SK-N-SH (cell line): ENCODE measurements at regions not wholly inside any gene's neighbourhood (a gene's known extent, or its start where the extent isn't known, plus 50 kb on each side); places are given as distances from the start of the nearest gene placed in this dataset.

Source experiments
- CTCF ChIA-PET: fragments of 300-600, 350-600 bp; formaldehyde crosslinking; extraction: SDS; loops from one replicate; lab custom pipeline; 2021; lab: Yijun Ruan, JAX
- POLR2A ChIA-PET: fragments of 350-600 bp; sonication (Branson Sonifier 250); formaldehyde crosslinking; extraction: SDS; loops from one replicate; lab custom pipeline; 2020; ENCODE audit warnings: antibody characterized with exemption, inconsistent platforms; lab: Yijun Ruan, JAX
- DNase-seq: peaks from one replicate; pipeline ENCODE4 v3.0.0; 2012
- H2AFZ ChIP-seq: fragments of 200-600 bp; sonication (generic); 2 replicates; pipeline ENCODE4 v1.8.1; 2016; ENCODE audit warnings: antibody characterized with exemption, mild to moderate bottlenecking, low read depth
- H3F3A ChIP-seq: fragments of 200-600 bp; sonication (generic); replicated peaks from 2 replicates; pipeline ENCODE3; 2016; ENCODE audit warnings: antibody characterized with exemption, mild to moderate bottlenecking; ENCODE audit not compliant: insufficient read depth
- H3K27ac ChIP-seq, 2 experiments: fragments of 200-500 bp in 1 of 2; fragments of 200-600 bp in 1 of 2; sonication (Bioruptor generic) in 1 of 2; sonication (generic), shearing (Covaris generic) in 1 of 2; 2 replicates each; pipeline versions ENCODE4 v1.5.1 to v1.6.1; 2014 to 2016; ENCODE audit warnings: low read depth in 2 of 2, inconsistent platforms in 1 of 2, low read length in 1 of 2, mild to moderate bottlenecking in 1 of 2, mixed read lengths in 1 of 2
- H3K27me3 ChIP-seq: fragments of 200-600 bp; sonication (generic), shearing (Covaris generic); 2 replicates; pipeline ENCODE4 v1.6.1; 2016; ENCODE audit warnings: mixed run types; ENCODE audit not compliant: insufficient read depth
- H3K36me3 ChIP-seq, 2 experiments: fragments of 200-500 bp in 1 of 2; fragments of 200-600 bp in 1 of 2; sonication (Bioruptor generic) in 1 of 2; sonication (generic) in 1 of 2; replicated peaks in 1 of 2; 2 replicates each; pipeline versions ENCODE3 to v1.5.1; 2014 to 2016; ENCODE audit warnings: low read length in 1 of 2, mild to moderate bottlenecking in 1 of 2; ENCODE audit not compliant: insufficient read depth in 2 of 2, control insufficient read depth in 1 of 2
- H3K4me1 ChIP-seq, 2 experiments: fragments of 200-500 bp in 1 of 2; fragments of 200-600 bp in 1 of 2; sonication (Bioruptor generic) in 1 of 2; sonication (generic), shearing (Covaris generic) in 1 of 2; 2 replicates each; pipeline versions ENCODE4 v1.5.1 to v1.6.1; 2014 to 2016; ENCODE audit warnings: low read depth in 1 of 2, low read length in 1 of 2, mixed run types in 1 of 2; ENCODE audit not compliant: insufficient read depth in 2 of 2, control insufficient read depth in 1 of 2
- H3K4me2 ChIP-seq: fragments of 200-600 bp; sonication (generic), shearing (Covaris generic); 2 replicates; pipeline ENCODE4 v1.6.1; 2017; ENCODE audit warnings: mixed run types
- H3K4me3 ChIP-seq, 2 experiments: fragments of 200-500 bp in 1 of 2; fragments of 200-600 bp in 1 of 2; sonication (Bioruptor generic) in 1 of 2; sonication (generic), shearing (Covaris generic) in 1 of 2; 2 replicates each; pipeline versions ENCODE4 v1.5.1 to v1.8.1; 2014 to 2016; ENCODE audit warnings: low read depth in 2 of 2, inconsistent platforms in 1 of 2, low read length in 1 of 2, mild to moderate bottlenecking in 1 of 2, mixed read lengths in 1 of 2, moderate library complexity in 1 of 2
- H3K79me2 ChIP-seq: fragments of 200-600 bp; sonication (generic); 2 replicates; pipeline ENCODE4 v1.8.1; 2017; ENCODE audit warnings: mild to moderate bottlenecking; ENCODE audit not compliant: insufficient read depth
- H3K9ac ChIP-seq: fragments of 200-600 bp; sonication (generic); 2 replicates; pipeline ENCODE4 v1.6.1; 2017; ENCODE audit warnings: mixed run types
- H3K9me2 ChIP-seq: fragments of 200-600 bp; sonication (generic); 2 replicates; pipeline ENCODE4 v1.6.1; 2017; ENCODE audit warnings: mixed run types
- H3K9me3 ChIP-seq: fragments of 200-600 bp; sonication (generic); 2 replicates; pipeline ENCODE4 v1.6.1; 2017; ENCODE audit warnings: mixed run types, mild to moderate bottlenecking, moderate library complexity
- H4K20me1 ChIP-seq: fragments of 200-600 bp; sonication (generic); 2 replicates; pipeline ENCODE4 v1.6.1; 2017; ENCODE audit warnings: mild to moderate bottlenecking, mixed run types; ENCODE audit not compliant: insufficient read depth
- ELF1 ChIP-seq: IDR thresholded peaks from 2 replicates; pipeline ENCODE4 v1.4.0; 2012
- EP300 ChIP-seq, 2 experiments: IDR thresholded peaks; 2 replicates each; pipeline versions ENCODE4 v1.4.0 to v1.6.1; 2012; ENCODE audit warnings: borderline replicate concordance in 1 of 2, low read depth in 1 of 2, low read length in 1 of 2
- EZH2phosphoT487 ChIP-seq: fragments of 200-600 bp; sonication (generic); IDR thresholded peaks from 2 replicates; pipeline ENCODE4 v1.6.1; 2017; ENCODE audit warnings: low read depth, mixed run types, mild to moderate bottlenecking, antibody characterized with exemption, moderate library complexity, borderline replicate concordance
- FOXJ3 ChIP-seq: sonication (generic); formaldehyde crosslinking; IDR thresholded peaks from 2 replicates; pipeline ENCODE4 v1.5.1; 2020; ENCODE audit warnings: mild to moderate bottlenecking, missing genetic modification reagents
- GABPA ChIP-seq: IDR thresholded peaks from 2 replicates; pipeline ENCODE4 v1.4.0; 2012; ENCODE audit warnings: low read depth, mild to moderate bottlenecking
- GATA2 ChIP-seq: sonication (generic); formaldehyde crosslinking; IDR thresholded peaks from 2 replicates; pipeline ENCODE4 v1.5.0; 2020; ENCODE audit warnings: mild to moderate bottlenecking, missing genetic modification reagents
- JUND ChIP-seq: IDR thresholded peaks from 2 replicates; pipeline ENCODE4 v1.4.0; 2012
- MXI1 ChIP-seq: IDR thresholded peaks from 2 replicates; pipeline ENCODE4 v1.6.1; 2012; ENCODE audit warnings: mild to moderate bottlenecking, low read depth, low read length, improper control_type of control experiment
- NRF1 ChIP-seq: IDR thresholded peaks from 2 replicates; pipeline ENCODE4 v1.6.1; 2012; ENCODE audit warnings: low read depth, mild to moderate bottlenecking, low read length
- PBX3 ChIP-seq: IDR thresholded peaks from 2 replicates; pipeline ENCODE4; 2012
- POLR2AphosphoS5 ChIP-seq: IDR thresholded peaks from 2 replicates; pipeline ENCODE4 v1.6.1; 2012; ENCODE audit warnings: low read depth, low read length
- REST ChIP-seq: IDR thresholded peaks from 2 replicates; pipeline ENCODE4 v1.6.1; 2012; ENCODE audit warnings: mild to moderate bottlenecking, low read depth, low read length, moderate library complexity
- RXRA ChIP-seq: IDR thresholded peaks from 2 replicates; pipeline ENCODE4 v1.4.0; 2012; ENCODE audit warnings: low read depth, mild to moderate bottlenecking, borderline replicate concordance
- SMC3 ChIP-seq: IDR thresholded peaks from 2 replicates; pipeline ENCODE4 v1.6.1; 2012; ENCODE audit warnings: low read depth, low read length, improper control_type of control experiment
- TEAD4 ChIP-seq: IDR thresholded peaks from 2 replicates; pipeline ENCODE4 v1.4.0; 2012; ENCODE audit warnings: mild to moderate bottlenecking, borderline replicate concordance; ENCODE audit not compliant: insufficient read depth
- YY1 ChIP-seq: IDR thresholded peaks from 2 replicates; pipeline ENCODE4 v1.4.0; 2012; ENCODE audit warnings: low read depth, mild to moderate bottlenecking
- WGBS: methylation state at CpG from one replicate; pipeline ENCODE4 v1.1.6; 2017; ENCODE audit warnings: low lambda C conversion rate; 5-methylcytosine and 5-hydroxymethylcytosine counted together
- TF ChIP-seq, protein P1 (sequence below): IDR thresholded peaks from 2 replicates; pipeline ENCODE4 v1.4.0; 2012; ENCODE audit warnings: low read depth, borderline replicate concordance

DNA sequence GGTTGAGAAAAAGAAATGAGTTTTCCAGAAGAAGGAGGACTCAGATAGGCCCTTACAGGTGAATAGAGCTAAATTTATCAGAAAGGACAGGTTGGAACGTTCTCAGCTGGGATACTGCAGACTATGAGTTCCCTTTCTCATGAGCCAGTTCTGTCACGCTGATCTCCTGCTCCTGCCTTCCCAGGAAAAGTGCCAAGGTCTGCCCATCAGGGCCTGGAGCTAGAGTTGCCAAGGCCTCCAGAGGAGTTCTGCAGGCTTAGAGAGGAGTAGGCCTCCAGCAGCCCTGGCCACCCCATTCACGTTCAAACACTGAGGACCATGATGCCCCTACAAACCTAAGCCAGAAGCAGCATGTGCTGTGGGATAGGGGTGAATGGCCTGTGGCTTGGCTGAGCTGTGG is 126.8 kb upstream of the TNR start:
- DNase-seq = no peak
- Histone ChIP-seq H3K36me3 (no peaks in the 10 kb centered on the region), H3K4me3 (no peak overlapping the region), H3K9me2 (no peaks in the 10 kb centered on the region), H3K9ac (no peak overlapping the region), H3K27ac (no peak overlapping the region), H3F3A (no peaks in the 10 kb centered on the region), H4K20me1 (no peaks in the 10 kb centered on the region), H3K4me2 (no peak overlapping the region), H3K4me1 (peaks cover 0 to 3% of the 10 kb centered on the region in 2 experiments; a peak in 1 of 4 replicates), H3K27me3 (no peaks in the 10 kb centered on the region), H3K9me3 (no peaks in the 10 kb centered on the region), H2AFZ (no peak overlapping the region), H3K79me2 (no peaks in the 10 kb centered on the region)
- 16% methylated on average over 3 of the region's 3 CpGs for WGBS
- ChIA-PET POLR2A (no interaction called here), CTCF (no interaction called here)
- TF ChIP-seq EZH2phosphoT487 = no peak
- TF ChIP-seq RXRA = no peak
- TF ChIP-seq, protein P1, sequence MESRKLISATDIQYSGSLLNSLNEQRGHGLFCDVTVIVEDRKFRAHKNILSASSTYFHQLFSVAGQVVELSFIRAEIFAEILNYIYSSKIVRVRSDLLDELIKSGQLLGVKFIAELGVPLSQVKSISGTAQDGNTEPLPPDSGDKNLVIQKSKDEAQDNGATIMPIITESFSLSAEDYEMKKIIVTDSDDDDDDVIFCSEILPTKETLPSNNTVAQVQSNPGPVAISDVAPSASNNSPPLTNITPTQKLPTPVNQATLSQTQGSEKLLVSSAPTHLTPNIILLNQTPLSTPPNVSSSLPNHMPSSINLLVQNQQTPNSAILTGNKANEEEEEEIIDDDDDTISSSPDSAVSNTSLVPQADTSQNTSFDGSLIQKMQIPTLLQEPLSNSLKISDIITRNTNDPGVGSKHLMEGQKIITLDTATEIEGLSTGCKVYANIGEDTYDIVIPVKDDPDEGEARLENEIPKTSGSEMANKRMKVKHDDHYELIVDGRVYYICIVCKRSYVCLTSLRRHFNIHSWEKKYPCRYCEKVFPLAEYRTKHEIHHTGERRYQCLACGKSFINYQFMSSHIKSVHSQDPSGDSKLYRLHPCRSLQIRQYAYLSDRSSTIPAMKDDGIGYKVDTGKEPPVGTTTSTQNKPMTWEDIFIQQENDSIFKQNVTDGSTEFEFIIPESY = no peak
- TF ChIP-seq FOXJ3 (CRISPR knock-in tag) = no peak
- TF ChIP-seq NRF1 = no peak
- no peak for TF ChIP-seq GABPA
- no peak for TF ChIP-seq MXI1
- TF ChIP-seq GATA2 (CRISPR knock-in tag) = no peak
- TF ChIP-seq YY1 = no peak
- no peak for TF ChIP-seq PBX3
- TF ChIP-seq REST = no peak
- TF ChIP-seq EP300 (IDR thresholded peaks at IDR 0.05; ENCODE audit: borderline replicate concordance in 1 of 2, low read depth in 1 of 2, low read length in 1 of 2) = no peak
- no peak for TF ChIP-seq SMC3
- no peak for TF ChIP-seq JUND
- TF ChIP-seq TEAD4 = no peak
- no peak for TF ChIP-seq POLR2AphosphoS5
- TF ChIP-seq ELF1 = no peak
